GM19023 (cell line): ENCODE measurements at regions not wholly inside any gene's neighbourhood (a gene's known extent, or its start where the extent isn't known, plus 50 kb on each side); places are given as distances from the start of the nearest gene placed in this dataset.

Source experiments
- ATAC-seq: cut with Tn5 transposase; IDR thresholded peaks from one replicate; pipeline ENCODE4 v1.9.1; 2021; ENCODE audit warnings: mild to moderate bottlenecking, moderate library complexity; ENCODE audit not compliant: unreplicated experiment

DNA sequence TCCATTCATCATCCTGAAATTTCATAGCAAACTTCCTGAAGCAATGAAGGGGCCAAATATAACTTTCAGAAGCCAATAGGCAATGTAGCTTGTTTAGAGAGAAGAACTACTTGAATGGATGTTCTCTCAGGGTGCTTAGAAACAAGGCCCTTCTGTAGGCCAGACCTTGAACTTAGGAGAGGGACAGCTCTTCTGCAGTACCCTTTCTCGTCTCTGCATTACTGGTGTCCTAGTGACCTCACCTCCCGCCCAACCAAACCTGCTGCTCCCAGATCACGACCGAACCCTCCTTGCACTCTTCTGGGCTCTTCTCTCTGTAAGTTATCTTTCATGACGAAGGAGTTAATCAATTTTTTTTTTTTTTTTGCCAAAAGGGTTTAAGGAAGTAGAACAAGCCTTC, 543.9 kb downstream of the TDRD15 start:
- ATAC-seq, result no peak

DNA sequence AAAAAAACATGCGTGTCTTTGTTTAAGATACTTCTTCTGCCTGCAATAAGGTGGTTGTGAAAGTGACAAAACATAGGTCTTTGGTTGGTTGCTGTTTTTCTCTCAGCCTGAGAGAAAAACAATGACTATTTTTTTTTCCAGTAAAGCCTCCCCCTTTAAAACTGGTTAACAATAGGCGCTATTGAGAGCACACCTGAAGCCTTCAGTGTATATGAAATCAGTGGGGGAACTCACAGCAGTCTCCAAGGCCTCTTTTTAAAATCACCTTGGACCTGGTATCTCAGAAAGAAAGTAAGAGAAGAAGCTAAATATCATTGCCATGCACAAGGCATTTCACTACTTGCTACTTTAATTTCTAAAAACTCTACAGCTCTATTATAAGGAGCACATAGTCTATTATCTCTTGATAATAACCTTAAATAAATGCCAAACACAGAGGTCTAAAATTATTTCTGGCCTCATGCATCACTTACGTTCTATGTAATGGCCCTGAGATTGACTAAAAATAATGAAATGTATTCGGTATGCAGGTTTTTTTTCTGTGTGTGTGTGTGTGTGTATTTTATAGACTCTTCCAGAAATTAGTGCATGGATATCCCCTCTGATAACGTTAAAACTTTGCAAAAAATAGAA, 544.4 kb downstream of the TDRD15 start:
- no peak for ATAC-seq

DNA sequence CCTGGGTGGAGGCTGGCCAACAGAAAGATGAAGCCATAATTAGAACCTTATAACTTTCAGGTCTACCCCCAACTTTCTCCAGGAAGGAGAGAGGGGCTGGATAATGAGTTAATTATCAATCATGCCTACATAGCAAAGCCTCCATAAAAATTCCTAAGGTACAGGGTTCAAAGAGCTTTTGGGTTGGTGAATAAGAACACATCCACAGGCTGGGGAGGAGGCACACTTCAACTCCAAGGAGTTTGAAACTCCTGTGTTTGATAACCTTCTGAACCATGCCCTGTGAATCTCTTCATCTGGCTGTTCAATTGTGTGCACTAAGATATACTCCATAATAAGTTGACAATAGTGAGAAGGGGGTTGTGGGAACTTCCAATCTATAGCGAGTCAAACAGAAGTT, 552.3 kb downstream of the TDRD15 start:
- no peak for ATAC-seq

DNA sequence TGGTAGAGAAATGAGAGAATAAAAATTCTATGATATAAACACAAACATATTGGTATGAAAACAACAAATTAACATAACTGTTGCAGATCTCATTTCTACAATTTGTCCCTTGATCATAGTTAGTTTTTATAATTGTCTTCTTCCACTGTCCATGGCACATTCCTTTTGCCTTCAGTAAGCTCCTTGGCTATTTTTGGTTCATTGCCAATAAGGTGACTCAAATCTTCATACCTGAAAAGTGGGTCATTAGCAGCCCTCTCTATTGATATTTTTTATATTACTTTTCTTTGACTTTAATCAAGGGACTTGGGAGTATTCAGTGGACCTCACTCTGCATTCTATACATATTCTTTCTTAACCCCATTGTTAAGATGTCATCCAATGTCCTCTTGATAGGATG, 552.9 kb downstream of the TDRD15 start:
- ATAC-seq, result no peak

DNA sequence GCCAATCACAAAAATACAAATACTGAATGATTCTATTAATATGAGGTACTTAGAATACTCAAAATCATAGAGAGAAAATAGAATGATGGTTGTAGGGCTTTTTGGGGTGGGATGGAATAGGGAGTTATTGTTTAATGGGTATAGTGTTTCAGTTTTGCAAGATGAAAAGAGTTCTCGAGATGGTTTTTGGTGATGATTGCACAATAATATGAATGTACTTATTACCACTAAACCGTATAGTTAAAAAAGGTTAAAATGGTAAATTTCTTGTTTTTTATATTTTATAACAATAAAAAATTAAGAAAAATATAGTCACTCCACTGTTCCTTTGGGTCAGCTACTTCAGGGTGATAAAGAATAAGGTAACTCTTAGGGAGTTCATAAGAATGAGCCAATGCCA, 560.1 kb downstream of the TDRD15 start:
- no peak for ATAC-seq

DNA sequence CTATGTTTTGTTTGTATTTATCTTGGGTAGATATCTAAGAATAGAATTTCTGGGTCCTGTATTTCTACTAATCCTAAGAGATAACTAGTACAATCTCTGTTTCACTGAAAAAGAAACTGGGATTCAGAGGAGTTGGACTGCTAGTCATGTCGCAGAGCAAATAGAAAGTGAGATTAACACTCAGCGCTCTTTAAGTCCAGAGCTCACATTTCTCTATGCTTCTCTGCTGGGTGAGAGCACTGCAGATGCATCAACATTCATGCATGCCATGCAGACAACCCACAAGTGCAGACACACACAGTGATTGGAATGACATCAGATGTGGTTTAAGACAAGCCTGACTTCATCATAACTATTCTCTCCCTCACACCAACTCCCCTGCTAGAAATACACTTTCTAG, 563.8 kb downstream of the TDRD15 start:
- no peak for ATAC-seq

DNA sequence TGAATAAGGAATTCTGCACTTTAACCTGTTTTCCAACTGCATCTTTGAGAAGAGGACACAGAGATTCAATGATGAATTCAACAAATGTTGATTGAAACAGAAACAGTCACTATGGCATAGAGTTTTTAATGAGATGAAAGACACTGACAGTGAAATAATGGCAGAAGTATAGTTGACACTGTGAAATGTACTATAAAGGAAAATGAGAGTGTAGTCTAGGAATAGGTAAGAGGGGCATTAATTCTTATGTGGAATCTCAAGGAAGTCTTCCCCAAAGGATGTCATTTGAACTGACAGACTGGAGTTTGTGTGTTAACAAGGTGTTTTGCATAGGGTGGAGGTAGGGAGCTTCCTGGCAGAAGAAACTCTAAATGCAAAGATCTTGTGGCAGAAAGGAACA, 566.2 kb downstream of the TDRD15 start:
- no peak for ATAC-seq

DNA sequence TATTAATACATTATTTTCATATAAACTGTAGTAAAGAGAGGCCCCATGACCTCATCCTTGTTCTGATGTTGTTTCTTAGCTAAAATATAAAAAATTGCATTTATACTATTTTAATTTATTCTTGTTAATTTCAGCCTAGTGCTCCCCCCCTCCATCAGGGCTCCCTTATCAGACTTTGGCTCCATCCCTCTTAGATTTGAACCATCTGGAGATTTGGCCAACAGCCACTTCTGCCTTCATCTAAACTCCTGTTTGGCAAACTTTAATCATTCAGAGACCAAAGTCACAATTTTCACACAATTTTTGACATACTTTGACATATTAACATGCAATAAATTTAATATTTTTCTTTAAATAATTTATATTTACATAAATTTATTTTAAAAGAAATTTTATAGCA, 569.3 kb downstream of the TDRD15 start:
- no peak for ATAC-seq

DNA sequence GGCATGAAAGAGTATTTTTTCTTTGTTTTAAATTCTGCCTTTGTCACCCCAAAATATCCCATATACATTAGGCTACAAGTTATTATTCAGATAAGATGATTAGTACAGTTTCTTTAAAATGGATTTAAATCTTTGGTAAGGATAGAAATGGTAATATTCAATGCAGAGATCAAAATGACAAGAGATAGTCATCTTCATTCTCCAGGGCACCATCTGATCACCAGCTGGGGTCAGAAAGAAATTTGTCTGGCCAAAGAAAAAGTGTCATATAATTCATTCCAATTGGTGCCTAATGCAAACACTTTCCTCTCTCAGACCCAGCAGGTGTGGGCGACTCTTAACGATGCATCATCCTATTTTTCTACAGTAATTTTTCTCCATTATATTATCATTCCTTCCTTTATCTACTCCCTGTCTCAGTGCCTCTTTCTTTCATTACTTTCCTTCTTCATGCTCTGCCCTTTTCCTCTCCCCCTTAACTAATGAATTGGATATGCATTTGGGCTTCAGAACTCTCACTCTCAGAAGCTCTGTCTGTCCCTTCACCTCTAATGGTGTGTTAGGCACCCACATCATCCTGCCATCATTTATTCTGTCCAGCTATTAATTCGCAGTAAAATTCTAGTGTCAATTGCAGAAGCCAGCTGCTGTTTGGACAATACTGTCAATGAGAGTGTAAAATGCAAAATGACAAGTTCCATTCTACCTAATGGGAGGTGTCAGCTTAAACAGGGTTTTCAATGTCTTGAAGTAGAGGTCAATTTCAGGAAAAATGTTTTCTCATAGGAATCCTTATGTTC, 570.5 kb downstream of the TDRD15 start:
- no peak for ATAC-seq

DNA sequence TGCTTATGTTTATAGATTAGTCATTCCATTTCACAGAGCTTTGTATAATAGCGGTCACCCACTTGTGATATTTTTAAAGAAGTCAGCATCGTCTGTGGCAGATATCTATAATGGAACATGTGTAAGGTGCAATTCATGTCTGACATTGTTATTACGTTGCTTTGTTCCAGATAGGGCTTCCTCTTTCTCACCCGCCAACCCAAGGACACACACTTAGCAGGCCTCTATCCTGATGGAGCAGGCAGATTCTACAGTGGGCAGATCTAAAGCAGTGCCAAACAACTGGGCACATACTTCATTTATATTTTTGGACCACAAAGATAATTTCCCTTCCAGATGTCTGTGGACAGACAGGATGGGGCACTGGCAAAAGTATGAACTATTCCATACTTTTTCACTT, 573.1 kb downstream of the TDRD15 start:
- ATAC-seq, result no peak

DNA sequence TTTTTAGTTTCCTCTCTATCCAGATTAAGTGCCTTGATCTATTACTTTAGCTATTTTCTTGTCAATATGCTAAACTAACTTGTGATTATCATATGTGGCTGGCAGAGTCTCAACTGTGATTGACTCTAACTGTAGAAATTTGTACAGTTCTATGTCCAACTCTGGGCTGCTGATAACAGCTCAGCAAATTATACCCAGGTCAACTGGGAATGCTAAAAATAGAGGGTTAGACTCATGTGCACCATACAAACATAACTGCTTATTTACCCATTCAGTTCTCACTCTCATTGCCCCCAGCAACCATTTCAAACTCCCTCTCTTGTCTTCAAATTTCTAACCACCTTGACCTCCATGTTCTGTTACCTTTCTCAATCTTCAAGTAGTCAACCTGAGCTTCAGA, 576.9 kb downstream of the TDRD15 start:
- no peak for ATAC-seq

DNA sequence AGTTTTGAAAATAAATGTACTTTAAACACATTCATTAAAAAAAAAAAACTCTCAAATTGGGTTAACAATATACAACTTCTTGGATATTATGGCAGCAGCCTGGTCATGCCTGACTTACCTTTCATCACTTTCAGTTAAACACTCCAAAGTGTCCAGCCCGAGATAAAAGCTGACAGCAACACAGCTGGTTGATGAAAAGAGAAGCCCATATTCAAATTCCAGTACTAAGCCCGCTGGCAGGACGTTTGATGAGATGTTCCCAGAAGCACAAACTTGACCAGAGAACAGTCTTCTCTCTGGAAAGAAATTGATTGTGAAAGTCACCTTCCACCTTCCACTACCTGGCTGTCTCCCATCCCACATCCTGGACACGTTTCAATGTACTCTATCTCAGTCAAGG, 586.3 kb downstream of the TDRD15 start:
- ATAC-seq, result no peak

DNA sequence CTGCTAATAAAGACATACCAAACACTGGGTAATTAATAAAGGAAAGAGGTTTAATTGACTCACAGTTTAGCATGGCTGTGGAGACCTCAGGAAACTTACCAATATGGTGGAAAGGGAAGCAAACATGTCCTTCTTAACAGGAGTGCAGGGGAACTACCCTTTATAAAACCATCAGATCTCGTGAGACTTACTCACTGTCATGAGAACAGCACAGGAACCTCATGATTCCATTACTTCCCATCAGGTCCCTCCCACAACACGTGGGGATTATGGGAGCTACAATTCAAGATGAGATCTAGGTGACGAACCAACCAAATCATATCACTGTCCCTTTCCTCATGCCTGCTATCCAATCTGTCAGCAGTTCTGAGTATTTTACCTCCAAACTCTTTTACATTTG, 586.7 kb downstream of the TDRD15 start:
- no peak for ATAC-seq

DNA sequence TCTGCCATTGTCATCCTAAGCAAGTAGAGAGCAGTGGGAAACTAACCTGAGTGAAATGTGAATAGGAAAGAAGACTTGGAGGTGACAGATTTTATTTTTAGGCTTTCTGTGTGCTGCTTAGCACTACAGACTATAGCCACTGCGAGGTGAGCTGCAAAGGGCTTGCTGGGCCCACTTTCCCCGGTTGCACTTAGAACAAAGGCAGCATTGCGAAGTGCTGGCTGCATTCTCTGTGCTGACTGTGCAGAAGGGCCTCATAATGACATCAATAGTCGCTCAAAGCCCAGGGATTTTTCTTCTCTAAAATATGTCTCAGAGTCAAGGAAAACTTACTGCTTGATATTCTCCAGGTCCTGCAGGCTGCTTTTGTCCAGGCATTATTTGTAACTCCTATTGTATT, 592.1 kb downstream of the TDRD15 start:
- no peak for ATAC-seq

DNA sequence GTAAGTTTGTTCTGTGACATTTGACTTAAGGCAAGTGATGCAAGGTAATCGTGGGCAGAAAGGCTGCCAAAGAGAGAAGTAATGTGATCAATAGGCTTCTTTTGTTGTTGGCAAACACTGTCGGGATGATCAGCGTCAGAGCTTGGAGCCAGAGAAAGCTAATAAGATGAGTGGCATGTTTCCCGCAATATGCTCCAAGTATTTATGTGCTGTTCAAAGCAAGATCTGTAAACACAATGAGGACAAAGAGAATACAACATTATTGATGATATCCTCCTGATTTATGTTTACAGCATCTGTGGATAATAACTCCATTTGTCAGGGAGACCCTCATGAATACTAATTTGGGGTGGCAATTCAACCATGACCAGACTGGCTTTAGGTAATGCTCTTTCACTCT, 603.3 kb downstream of the TDRD15 start:
- ATAC-seq, result no peak

DNA sequence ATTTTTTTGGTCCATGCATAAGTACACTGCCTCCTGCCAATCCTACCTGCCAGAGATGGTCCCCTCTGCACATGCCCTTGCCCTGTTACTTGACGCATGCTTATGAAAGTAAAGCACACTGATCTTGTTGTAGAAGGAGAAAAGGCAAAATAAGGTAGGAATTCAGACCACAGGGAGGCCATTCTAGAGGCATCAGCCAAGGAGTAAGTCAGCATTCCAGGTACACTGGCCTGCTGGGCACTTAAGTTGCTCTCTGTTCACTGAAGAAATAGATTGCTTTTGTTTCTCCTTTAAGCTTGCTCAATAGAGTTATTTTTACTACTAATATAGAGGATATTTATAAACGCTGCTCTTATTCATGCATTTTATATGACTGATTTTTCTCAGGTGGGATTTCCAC, 604.4 kb downstream of the TDRD15 start:
- no peak for ATAC-seq

DNA sequence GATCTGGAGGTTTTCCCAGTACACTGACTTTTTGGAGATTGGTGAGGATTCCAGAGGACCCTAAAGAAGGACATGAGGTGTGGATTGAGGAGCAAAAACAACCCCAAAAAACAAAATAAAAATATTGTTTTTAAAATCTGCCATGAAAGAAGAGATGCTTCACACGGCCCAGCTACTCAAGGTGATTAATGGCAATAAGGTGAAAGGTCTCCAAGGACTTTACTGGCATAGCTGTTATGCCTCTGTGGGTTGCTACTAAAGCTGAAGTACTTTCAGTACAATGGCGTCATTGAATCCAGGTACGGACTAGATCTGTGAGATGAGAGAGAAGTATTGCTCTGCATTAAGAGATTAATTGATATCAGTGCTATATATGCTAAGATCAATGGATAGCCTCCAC, 606.4 kb downstream of the TDRD15 start:
- no peak for ATAC-seq

DNA sequence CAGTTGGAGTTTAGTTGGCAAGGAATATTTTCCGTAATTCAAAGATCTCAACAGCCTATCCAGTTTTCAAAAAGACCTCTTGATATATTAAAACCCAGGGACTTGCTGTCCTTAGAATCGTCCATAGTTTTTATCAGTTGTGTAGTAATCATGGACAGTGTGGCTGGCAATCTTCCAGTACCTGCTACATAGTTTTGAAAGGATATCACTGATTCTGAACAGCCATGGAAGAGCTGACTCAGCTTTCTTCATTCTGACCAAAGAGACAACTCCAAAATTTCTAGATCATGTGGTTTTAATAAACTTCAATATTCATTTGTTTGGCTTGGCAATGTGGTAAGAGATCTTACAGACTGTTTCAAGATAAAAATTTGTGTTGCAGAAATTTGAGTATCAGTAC, 616.7 kb downstream of the TDRD15 start:
- no peak for ATAC-seq

DNA sequence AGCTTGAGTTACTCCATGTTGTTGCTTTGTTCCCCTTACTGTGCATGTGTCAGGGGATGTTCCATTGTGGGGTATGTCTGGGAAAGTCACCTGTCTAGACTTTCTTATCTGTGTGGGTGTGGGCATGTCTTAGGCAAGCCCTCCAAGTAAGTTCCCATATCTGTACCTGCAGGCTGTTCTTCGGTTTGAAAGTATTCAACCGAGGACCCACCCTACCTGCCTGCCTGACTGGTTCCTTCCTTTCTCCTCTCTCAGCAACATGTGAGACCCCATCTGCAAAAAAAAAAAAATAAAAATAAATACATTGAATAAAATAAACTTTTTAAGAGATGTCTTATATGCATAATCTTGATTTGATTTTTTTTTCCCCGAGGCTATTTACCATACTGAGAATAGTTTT, 622.7 kb downstream of the TDRD15 start:
- no peak for ATAC-seq

DNA sequence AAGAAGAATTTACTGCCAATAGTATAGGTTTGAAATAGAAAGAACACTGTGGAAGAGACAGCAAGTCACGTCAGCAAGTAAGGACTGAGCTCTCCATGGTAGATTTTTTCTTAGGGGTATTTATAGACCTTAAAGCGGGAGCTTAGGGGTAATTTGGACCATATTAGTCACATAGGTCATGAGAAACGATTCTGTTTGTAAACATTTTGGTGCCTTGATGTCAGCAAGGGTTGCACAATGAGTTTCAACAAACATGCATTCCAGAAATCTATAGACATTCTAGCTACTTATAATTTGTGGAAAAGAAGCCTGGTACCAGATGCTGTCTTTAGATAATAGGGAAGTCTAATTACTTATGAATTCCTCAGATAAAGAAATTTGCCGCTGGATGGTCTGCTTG, 624.7 kb downstream of the TDRD15 start:
- ATAC-seq, result no peak

DNA sequence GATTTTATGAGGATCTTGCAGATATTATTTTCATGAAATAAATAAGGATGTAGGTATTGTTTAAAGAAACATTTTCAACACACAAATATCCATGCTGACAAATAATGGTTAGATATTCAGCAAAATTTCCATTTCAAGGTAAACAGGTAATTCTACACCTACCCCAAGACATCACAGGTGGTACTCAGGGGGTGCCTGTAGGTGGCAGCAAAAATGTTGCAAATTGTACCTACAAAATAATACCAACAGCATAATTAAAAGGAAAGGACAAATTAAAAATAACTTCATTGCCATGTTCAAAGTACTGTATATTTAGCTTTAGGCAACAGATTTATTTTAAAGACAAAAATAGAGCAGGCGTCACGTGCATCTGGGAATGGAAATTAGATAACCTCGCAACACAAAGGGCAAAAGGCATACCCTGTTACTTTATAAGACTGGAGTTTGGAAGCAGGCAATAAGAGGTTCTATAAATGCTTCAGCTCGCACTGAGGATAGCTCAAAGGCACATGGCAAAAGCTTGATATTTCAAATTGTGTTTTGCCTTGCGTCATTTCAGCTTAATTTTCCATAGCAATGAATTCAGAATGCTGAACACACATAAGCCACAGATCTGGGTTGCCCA, 630.5 kb downstream of the TDRD15 start:
- no peak for ATAC-seq

DNA sequence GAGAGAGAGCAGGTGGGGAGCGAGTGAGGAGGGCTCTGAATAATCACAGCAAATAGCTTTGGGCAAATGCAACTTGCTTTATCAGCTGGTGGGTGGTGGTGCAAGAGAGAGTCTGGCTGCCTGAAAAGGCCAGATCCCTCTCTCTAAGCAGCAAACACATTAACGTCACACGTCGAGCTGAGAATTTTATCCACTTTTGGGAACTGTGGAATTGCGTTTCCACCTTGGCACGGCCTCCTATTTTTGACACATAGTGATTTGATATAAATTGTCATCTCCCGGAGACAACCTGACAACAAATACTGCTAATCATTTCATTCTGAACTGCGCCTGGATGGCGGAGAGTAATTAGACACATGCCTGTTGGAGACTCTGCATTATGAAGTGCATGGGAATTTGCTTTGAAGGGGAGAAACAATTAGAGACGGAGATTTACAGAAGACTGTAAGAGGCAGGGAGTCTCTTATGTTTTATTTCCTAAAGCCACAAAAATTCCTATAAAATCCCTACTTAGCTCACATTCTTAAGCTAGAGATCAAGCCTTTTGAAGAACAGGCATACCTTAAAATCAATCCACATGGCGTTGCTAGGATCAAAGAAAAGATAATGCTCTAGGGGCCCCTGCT, 634.1 kb downstream of the TDRD15 start:
- no peak for ATAC-seq
